ENCODE measurements at regions not wholly inside any gene's neighbourhood (a gene's known extent, or its start where the extent isn't known, plus 50 kb on each side); places are given as distances from the start of the nearest gene placed in this dataset.

DNA sequence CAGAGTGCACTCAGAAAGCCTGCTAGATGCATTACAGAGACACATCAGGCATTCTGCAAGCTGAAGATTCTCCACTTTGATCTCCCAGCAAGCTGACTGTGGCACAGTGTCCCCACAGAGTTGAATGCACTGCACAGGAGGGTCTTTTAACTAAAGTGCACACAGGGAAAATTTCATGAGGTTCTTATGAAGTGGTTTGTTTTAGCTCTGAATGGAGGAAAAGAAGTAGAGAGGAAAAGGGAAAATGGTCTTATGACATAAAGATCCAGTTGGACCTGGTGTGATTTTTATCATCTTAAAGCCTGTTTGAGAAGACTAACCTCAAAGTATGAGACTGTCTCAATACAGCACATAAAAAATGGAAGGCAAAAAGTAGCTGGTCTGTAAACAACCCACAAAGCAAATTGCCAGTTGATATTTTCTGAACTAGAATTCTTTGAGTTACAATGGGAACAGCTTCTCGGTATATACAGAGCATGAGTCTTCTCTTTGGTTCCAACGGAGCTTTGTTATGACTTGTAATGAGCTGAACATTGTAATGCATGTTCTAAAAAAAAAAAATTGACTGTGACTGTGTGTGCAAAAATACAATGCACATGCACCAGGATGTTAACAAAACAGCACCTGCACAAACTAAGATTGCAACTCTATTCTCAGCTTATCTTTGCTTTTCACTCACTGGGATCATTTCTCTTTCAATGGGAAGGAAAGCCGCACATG is 383.0 kb upstream of the ID4 start:
- Mint-ChIP-seq H3K27me3 (ENCODE audit: low read depth) (no peaks in the 10 kb centered on the region), H3K4me1 (no peaks in the 10 kb centered on the region), H3K9me3 (no peaks in the 10 kb centered on the region), H3K4me3 (no peak overlapping the region), H3K27ac (peak overlapping the region in 2 of 3 experiments; percentile 4 to 15), H3K36me3 (ENCODE audit: low read depth) (no peaks in the 10 kb centered on the region)
- TF ChIP-seq, protein P1, sequence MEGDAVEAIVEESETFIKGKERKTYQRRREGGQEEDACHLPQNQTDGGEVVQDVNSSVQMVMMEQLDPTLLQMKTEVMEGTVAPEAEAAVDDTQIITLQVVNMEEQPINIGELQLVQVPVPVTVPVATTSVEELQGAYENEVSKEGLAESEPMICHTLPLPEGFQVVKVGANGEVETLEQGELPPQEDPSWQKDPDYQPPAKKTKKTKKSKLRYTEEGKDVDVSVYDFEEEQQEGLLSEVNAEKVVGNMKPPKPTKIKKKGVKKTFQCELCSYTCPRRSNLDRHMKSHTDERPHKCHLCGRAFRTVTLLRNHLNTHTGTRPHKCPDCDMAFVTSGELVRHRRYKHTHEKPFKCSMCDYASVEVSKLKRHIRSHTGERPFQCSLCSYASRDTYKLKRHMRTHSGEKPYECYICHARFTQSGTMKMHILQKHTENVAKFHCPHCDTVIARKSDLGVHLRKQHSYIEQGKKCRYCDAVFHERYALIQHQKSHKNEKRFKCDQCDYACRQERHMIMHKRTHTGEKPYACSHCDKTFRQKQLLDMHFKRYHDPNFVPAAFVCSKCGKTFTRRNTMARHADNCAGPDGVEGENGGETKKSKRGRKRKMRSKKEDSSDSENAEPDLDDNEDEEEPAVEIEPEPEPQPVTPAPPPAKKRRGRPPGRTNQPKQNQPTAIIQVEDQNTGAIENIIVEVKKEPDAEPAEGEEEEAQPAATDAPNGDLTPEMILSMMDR (IDR thresholded peaks at IDR 0.05; ENCODE audit: unreplicated experiment in 3 of 3): no peak

DNA sequence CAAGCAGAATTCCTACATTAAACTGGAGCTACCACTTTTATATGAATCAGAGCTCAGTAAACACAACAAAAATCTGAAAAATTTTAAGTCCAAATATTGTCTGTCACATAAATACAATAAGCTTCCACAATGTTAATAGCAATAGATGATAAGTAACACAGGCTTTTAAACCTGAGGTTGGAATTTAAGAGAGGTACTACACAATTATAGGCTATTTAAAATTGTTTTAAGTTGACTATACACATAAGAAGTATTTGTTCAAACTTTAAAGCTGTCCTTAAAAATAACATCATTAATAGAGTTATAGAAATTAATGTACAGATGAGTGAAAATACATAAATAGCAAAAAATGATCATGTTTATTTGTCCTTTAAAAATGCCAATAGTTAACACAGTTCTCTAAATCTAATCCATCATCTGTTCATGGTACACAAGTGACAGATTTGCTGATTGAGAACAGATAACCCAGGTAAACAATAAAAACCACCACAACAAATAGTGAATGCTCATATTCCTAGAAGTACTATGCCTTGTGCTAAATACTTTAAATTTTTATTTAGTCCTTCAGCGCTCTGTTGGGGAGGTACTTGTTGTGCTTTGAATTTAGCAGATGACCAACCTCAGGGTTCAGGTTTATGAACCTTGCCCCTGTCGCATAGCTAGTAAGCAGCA is 382.3 kb upstream of the ID4 start:
- H3K27me3 Mint-ChIP-seq (ENCODE audit: low read depth): no peaks in the 10 kb centered on the region
- H3K36me3 Mint-ChIP-seq (ENCODE audit: low read depth): no peaks in the 10 kb centered on the region
- H3K9me3 Mint-ChIP-seq: no peaks in the 10 kb centered on the region
- no peaks in the 10 kb centered on the region for H3K4me1 Mint-ChIP-seq
- TF ChIP-seq, protein P1 (IDR thresholded peaks at IDR 0.05; ENCODE audit: unreplicated experiment in 3 of 3): no peak
- no peak overlapping the region for H3K4me3 Mint-ChIP-seq
- no peak overlapping the region for H3K27ac Mint-ChIP-seq

DNA sequence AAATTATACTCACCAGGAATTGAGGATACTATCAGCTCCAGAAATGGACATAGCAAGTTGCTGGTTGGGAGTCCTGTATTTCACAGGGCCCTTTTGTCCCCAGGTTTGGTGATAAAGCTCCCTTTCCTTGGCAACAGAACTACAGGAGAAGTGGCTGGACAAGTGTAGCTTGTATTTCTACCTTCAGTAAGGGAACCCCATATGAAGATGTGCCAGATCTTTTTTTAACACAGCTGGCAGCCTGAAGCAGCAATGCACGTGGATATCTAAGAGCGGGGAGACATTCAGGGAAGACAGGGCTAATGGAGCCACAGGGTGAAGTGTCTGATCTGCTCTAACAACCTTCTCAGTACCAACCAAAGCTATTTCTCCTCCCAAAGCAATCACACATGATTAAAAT is 373.9 kb upstream of the ID4 start:
- Mint-ChIP-seq H3K36me3 (ENCODE audit: low read depth) (no peaks in the 10 kb centered on the region), H3K27me3 (ENCODE audit: low read depth) (peaks cover 3% of the 10 kb centered on the region), H3K27ac (no peak overlapping the region), H3K9me3 (no peaks in the 10 kb centered on the region), H3K4me1 (peaks cover 27% of the 10 kb centered on the region), H3K4me3 (no peak overlapping the region)
- TF ChIP-seq, protein P1 (IDR thresholded peaks at IDR 0.05; ENCODE audit: unreplicated experiment in 3 of 3): no peak

DNA sequence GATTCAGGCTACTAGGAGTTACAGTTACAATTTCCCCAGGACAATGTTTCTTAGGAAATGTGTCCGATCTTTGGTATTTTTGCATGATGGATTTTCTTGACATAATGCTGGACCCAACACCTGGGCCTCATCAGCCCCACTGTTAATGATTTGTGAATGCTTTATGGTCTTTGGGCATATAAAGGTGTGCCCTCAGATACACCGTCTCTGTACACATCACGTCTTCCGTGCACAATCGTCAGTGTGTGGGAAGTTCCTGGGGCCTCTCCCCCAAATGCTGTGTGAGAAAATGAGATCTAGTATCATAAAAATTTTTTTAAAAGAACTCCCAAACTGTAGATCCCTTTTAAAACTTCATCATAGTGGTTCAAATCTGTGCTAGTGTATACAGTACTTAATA is 373.2 kb upstream of the ID4 start:
- Mint-ChIP-seq H3K4me3 (no peak overlapping the region), H3K36me3 (ENCODE audit: low read depth) (no peaks in the 10 kb centered on the region), H3K9me3 (no peaks in the 10 kb centered on the region), H3K27ac (peak overlapping the region in 2 of 3 experiments; percentile 38 to 42), H3K27me3 (ENCODE audit: low read depth) (peaks cover 3% of the 10 kb centered on the region), H3K4me1 (peaks cover 27% of the 10 kb centered on the region)
- TF ChIP-seq, protein P1 (IDR thresholded peaks at IDR 0.05; ENCODE audit: unreplicated experiment in 3 of 3): no peak

DNA sequence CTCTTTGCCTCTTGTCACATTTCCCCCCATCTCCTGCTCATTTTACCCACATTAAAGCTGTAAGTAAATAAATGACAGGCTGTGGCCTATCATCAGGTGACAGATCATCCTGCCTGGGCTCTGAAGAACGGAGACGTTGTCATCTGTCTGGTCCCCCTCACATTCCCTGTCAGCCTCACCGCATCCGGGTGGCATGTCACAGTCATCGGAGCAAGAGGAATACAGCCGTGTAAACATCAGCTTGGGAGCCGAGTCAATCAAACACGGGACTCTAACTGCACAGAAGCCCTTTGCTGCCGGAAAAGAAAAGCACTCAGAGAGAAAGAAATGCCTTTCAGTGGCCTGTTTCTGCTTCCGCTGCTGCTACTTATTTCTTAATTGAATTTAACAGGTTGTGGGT is 371.9 kb upstream of the ID4 start:
- Mint-ChIP-seq H3K36me3 (ENCODE audit: low read depth) (no peaks in the 10 kb centered on the region), H3K27ac (peak overlapping the region; percentile 89 to 93 (median 92)), H3K4me3 (no peak overlapping the region), H3K27me3 (ENCODE audit: low read depth) (peaks cover 3% of the 10 kb centered on the region), H3K4me1 (peaks cover 27% of the 10 kb centered on the region), H3K9me3 (no peaks in the 10 kb centered on the region)
- TF ChIP-seq, protein P1 (IDR thresholded peaks at IDR 0.05; ENCODE audit: unreplicated experiment in 3 of 3): no peak

Measured in nephron (organoid).